ENCODE measurements at regions not wholly inside any gene's neighbourhood (a gene's known extent, or its start where the extent isn't known, plus 50 kb on each side); places are given as distances from the start of the nearest gene placed in this dataset.

- no peaks in the 10 kb centered on the region for H3K27me3 ChIP-seq (ENCODE audit: insufficient read depth)
- 77% methylated on average over 12 of the region's 13 CpGs for WGBS (ENCODE audit: low lambda C conversion rate)
Measured at GRCh38 chr10:78898341-78899097, 170.2 kb upstream of the ZMIZ1 start.

More at GRCh38 chr10:78898341-78899097, 170.2 kb upstream of the ZMIZ1 start:
- Histone ChIP-seq H3K4me1 (ENCODE audit: control insufficient read depth in 1 of 2, insufficient read depth in 2 of 2, low read depth in 1 of 2, low read length in 1 of 2) (peaks cover 0 to 18% of the 10 kb centered on the region in 2 experiments; a peak in 1 of 4 replicates), H3K4me2 (no peak overlapping the region), H3K9me3 (no peaks in the 10 kb centered on the region), H3K9me2 (no peaks in the 10 kb centered on the region), H3F3A (replicated peaks; ENCODE audit: insufficient read depth) (no peaks in the 10 kb centered on the region), H3K4me3 (ENCODE audit: low read depth in 2 of 2, low read length in 1 of 2) (no peak overlapping the region), H3K27ac (ENCODE audit: low read depth in 2 of 2, low read length in 1 of 2) (no peak overlapping the region), H3K36me3 (replicated peaks in 1 of 2; ENCODE audit: control insufficient read depth in 1 of 2, insufficient read depth in 2 of 2, low read length in 1 of 2) (no peaks in the 10 kb centered on the region), H4K20me1 (ENCODE audit: insufficient read depth) (no peaks in the 10 kb centered on the region), H3K79me2 (ENCODE audit: insufficient read depth) (no peaks in the 10 kb centered on the region), H3K9ac (no peak overlapping the region), H2AFZ (ENCODE audit: low read depth) (no peak overlapping the region)
- ChIA-PET CTCF (interaction anchor here (1.0 kb wide), 1 partner anchor 39 kb away, joined by 3 read pairs; no protein-coding TSS in a partner anchor), POLR2A (no interaction called here)
- no peak for DNase-seq
- no peak for TF ChIP-seq FOSL2 (IDR thresholded peaks at IDR 0.05; ENCODE audit: borderline replicate concordance, low read depth)
- no peak for TF ChIP-seq RXRA (IDR thresholded peaks at IDR 0.05; ENCODE audit: borderline replicate concordance, low read depth)
- TF ChIP-seq USF2 (IDR thresholded peaks at IDR 0.05; ENCODE audit: borderline replicate concordance, low read depth, low read length) = no peak
- TF ChIP-seq MXI1 (IDR thresholded peaks at IDR 0.05; ENCODE audit: low read depth, low read length) = no peak
- no peak for TF ChIP-seq NFIC (IDR thresholded peaks at IDR 0.05; ENCODE audit: borderline replicate concordance)
- TF ChIP-seq NRF1 (IDR thresholded peaks at IDR 0.05; ENCODE audit: low read depth, low read length) = no peak
- TF ChIP-seq POLR2AphosphoS5 (IDR thresholded peaks at IDR 0.05; ENCODE audit: low read depth, low read length) = no peak
- no peak for TF ChIP-seq RCOR1 (IDR thresholded peaks at IDR 0.05; ENCODE audit: low read length)
- no peak for TF ChIP-seq SIN3A (IDR thresholded peaks at IDR 0.05; ENCODE audit: borderline replicate concordance, low read depth, low read length)
- no peak for TF ChIP-seq REST (IDR thresholded peaks at IDR 0.05; ENCODE audit: low read depth, low read length)
- no peak for TF ChIP-seq SMC3 (IDR thresholded peaks at IDR 0.05; ENCODE audit: low read depth, low read length)
- no peak for TF ChIP-seq YY1 (IDR thresholded peaks at IDR 0.05; ENCODE audit: low read depth)
- no peak for TF ChIP-seq ZBTB33 (IDR thresholded peaks at IDR 0.05; ENCODE audit: borderline replicate concordance, low read depth)
- no peak for TF ChIP-seq RAD21 (IDR thresholded peaks at IDR 0.05; ENCODE audit: low read length)
- no peak for TF ChIP-seq EP300 (IDR thresholded peaks at IDR 0.05; ENCODE audit: borderline replicate concordance in 1 of 2, low read depth in 1 of 2, low read length in 1 of 2)
- no peak for TF ChIP-seq IRF3 (IDR thresholded peaks at IDR 0.05; ENCODE audit: low read depth, low read length)
- TF ChIP-seq MAX (IDR thresholded peaks at IDR 0.05; ENCODE audit: low read depth) = no peak
- TF ChIP-seq CTCF (IDR thresholded peaks at IDR 0.05) = no peak
- no peak for TF ChIP-seq MEF2A (IDR thresholded peaks at IDR 0.05; ENCODE audit: borderline replicate concordance, low read depth)
